B cell (primary cell): ENCODE measurements at regions not wholly inside any gene's neighbourhood (a gene's known extent, or its start where the extent isn't known, plus 50 kb on each side); places are given as distances from the start of the nearest gene placed in this dataset.

Experiments used
- ATAC-seq: fragments of 200-7000 bp; cut with Tn5 transposase; one replicate; pipeline ENCODE4 v1.10.0; 2021; ENCODE audit warnings: low read depth, mild to moderate bottlenecking, moderate number of reproducible peaks, moderate library complexity
- CTCF ChIA-PET: fragments of 350-600 bp; sonication (Branson Sonifier 250); formaldehyde crosslinking; loops from one replicate; lab custom pipeline; 2021; ENCODE audit warnings: antibody characterized with exemption, inconsistent platforms; lab: Charles Lee
- POLR2A ChIA-PET: fragments of 350-600 bp; sonication (Branson Sonifier 250); formaldehyde crosslinking; loops from one replicate; lab custom pipeline; 2021; ENCODE audit warnings: antibody characterized with exemption; lab: Charles Lee
- DNase-seq: peaks from one replicate; pipeline ENCODE4 v3.0.0; 2013
- H2AFZ ChIP-seq: 2 replicates; pipeline ENCODE4 v1.6.1; 2012; ENCODE audit warnings: mild to moderate bottlenecking, low read depth, low read length; ENCODE audit not compliant: insufficient read depth, poor library complexity, severe bottlenecking
- H3K27ac ChIP-seq, 2 donors: 1 replicate in 1 of 2; 2 replicates in 1 of 2; pipeline ENCODE4 v1.5.1; 2012 to 2013; ENCODE audit warnings: low read length in 2 of 2, mild to moderate bottlenecking in 2 of 2, moderate library complexity in 1 of 2
- H3K27me3 ChIP-seq, 4 experiments: fragments of 200-600 bp in 1 of 4; sonication (generic) in 1 of 4; replicated peaks in 1 of 4; 1 replicate in 2 of 4; 2 replicates in 2 of 4; pipeline versions ENCODE4 v1.6.1 to v1.7.0; 2013 to 2016; ENCODE audit warnings: low read length in 3 of 4, mild to moderate bottlenecking in 2 of 4, mixed read lengths in 1 of 4, moderate library complexity in 1 of 4; ENCODE audit not compliant: insufficient read depth in 4 of 4, control insufficient read depth in 3 of 4; ENCODE audit errors: control extremely low read depth in 1 of 4
- H3K36me3 ChIP-seq, 2 experiments: replicated peaks in 1 of 2; 1 replicate in 1 of 2; 2 replicates in 1 of 2; pipeline versions ENCODE4 v1.6.1 to v1.7.1; 2013; ENCODE audit warnings: low read length in 1 of 2; ENCODE audit not compliant: insufficient read depth in 2 of 2, control insufficient read depth in 1 of 2; ENCODE audit errors: control extremely low read depth in 1 of 2, extremely low read depth in 1 of 2
- H3K4me1 ChIP-seq, 2 donors: fragments of 200-600 bp in 1 of 2; sonication (generic) in 1 of 2; 1 replicate in 1 of 2; 2 replicates in 1 of 2; pipeline versions ENCODE4 v1.5.1 to v1.6.1; 2013 to 2017; ENCODE audit warnings: low read length in 2 of 2; ENCODE audit not compliant: control insufficient read depth in 2 of 2, insufficient read depth in 2 of 2
- H3K4me2 ChIP-seq: replicated peaks from 2 replicates; pipeline ENCODE3; 2012; ENCODE audit warnings: mild to moderate bottlenecking, low read depth, low read length; ENCODE audit not compliant: poor library complexity, severe bottlenecking
- H3K4me3 ChIP-seq, 5 experiments: fragments of 200-600 bp in 1 of 5; sonication (generic) in 1 of 5; 1 replicate in 3 of 5; 2 replicates in 2 of 5; pipeline versions ENCODE4 v1.5.1 to v1.7.0; 2011 to 2016; ENCODE audit warnings: low read length in 4 of 5, mild to moderate bottlenecking in 4 of 5, low read depth in 2 of 5, control low read depth in 1 of 5, moderate library complexity in 1 of 5; ENCODE audit not compliant: insufficient read depth in 1 of 5; ENCODE audit errors: control extremely low read depth in 1 of 5, extremely low read depth in 1 of 5
- H3K79me2 ChIP-seq: fragments of 200-600 bp; sonication (generic); one replicate; pipeline ENCODE4 v1.6.0; 2016; ENCODE audit warnings: low read length; ENCODE audit not compliant: control insufficient read depth, insufficient read depth
- H3K9ac ChIP-seq: fragments of 200-600 bp; sonication (generic); 2 replicates; pipeline ENCODE4 v1.6.1; 2017; ENCODE audit warnings: mild to moderate bottlenecking, low read length, moderate library complexity
- H3K9me3 ChIP-seq, 3 donors: one replicate each; pipeline versions ENCODE4 v1.6.1 to v1.7.1; 2013; ENCODE audit warnings: low read length in 2 of 3; ENCODE audit not compliant: control insufficient read depth in 2 of 3, insufficient read depth in 1 of 3; ENCODE audit errors: control extremely low read depth in 1 of 3
- H4K20me1 ChIP-seq: 2 replicates; pipeline ENCODE4 v1.6.0; 2012; ENCODE audit warnings: mild to moderate bottlenecking, low read length; ENCODE audit not compliant: insufficient read depth, control insufficient read depth, poor library complexity, severe bottlenecking
- H3K27ac Mint-ChIP-seq: one replicate; pipeline ENCODE4 v1.8.0; 2021; ENCODE audit warnings: mixed read lengths
- H3K27me3 Mint-ChIP-seq: one replicate; pipeline ENCODE4 v1.8.0; 2021; ENCODE audit warnings: mixed read lengths
- H3K4me1 Mint-ChIP-seq: one replicate; pipeline ENCODE4 v1.8.0; 2021; ENCODE audit warnings: mixed read lengths
- H3K4me3 Mint-ChIP-seq: one replicate; pipeline ENCODE4 v1.8.0; 2021; ENCODE audit warnings: mixed read lengths
- H3K9me3 Mint-ChIP-seq: one replicate; pipeline ENCODE4 v1.8.0; 2022; ENCODE audit warnings: mixed read lengths; ENCODE audit not compliant: insufficient read depth
- EZH2 ChIP-seq: IDR thresholded peaks from 2 replicates; pipeline ENCODE4 v1.6.1; 2012; ENCODE audit warnings: borderline replicate concordance, low read depth, mild to moderate bottlenecking, moderate library complexity, low read length; ENCODE audit not compliant: insufficient read depth, poor library complexity, severe bottlenecking
- WGBS: methylation state at CpG from one replicate; pipeline ENCODE4 v1.1.5; 2013; ENCODE audit warnings: missing lambda C conversion rate; ENCODE audit not compliant: insufficient coverage; 5-methylcytosine and 5-hydroxymethylcytosine counted together
- intact Hi-C: fragments of 100-400 bp; cut with micrococcal nuclease; formaldehyde crosslinking; loops from one replicate; pipeline ENCODE4 v1.10.0; 2022
- TF ChIP-seq, protein P1 (sequence below): fragments of 200-600 bp; IDR thresholded peaks from one replicate; pipeline ENCODE4 v1.8.0; 2022; ENCODE audit warnings: antibody characterized with exemption, mild to moderate bottlenecking

GRCh38 chrX:150081076-150081475 is 142.8 kb upstream of the EOLA2 start:
- H3K27ac Mint-ChIP-seq = no peak overlapping the region
- no peak overlapping the region for H3K4me3 Mint-ChIP-seq
- H3K4me2 ChIP-seq = no peak overlapping the region
- H3K27ac ChIP-seq = no peak overlapping the region
- no peak for DNase-seq
- H3K9me3 Mint-ChIP-seq = no peaks in the 10 kb centered on the region
- no peak overlapping the region for H3K9ac ChIP-seq
- no peaks in the 10 kb centered on the region for H3K9me3 ChIP-seq
- no peaks in the 10 kb centered on the region for H4K20me1 ChIP-seq
- no peaks in the 10 kb centered on the region for H3K27me3 Mint-ChIP-seq
- peaks cover 0 to 4% of the 10 kb centered on the region in 2 donors for H3K4me1 ChIP-seq
- ChIA-PET CTCF (no interaction called here), POLR2A (no interaction called here)
- no peaks in the 10 kb centered on the region for H3K36me3 ChIP-seq
- no CpG with 5 or more reads among the region's 3 CpGs for WGBS
- no peak overlapping the region for H2AFZ ChIP-seq
- intact Hi-C loops = no loop called here
- H3K4me1 Mint-ChIP-seq = peaks cover 5% of the 10 kb centered on the region
- no peaks in the 10 kb centered on the region for H3K79me2 ChIP-seq
- no peak overlapping the region for H3K4me3 ChIP-seq
- TF ChIP-seq, protein P1, sequence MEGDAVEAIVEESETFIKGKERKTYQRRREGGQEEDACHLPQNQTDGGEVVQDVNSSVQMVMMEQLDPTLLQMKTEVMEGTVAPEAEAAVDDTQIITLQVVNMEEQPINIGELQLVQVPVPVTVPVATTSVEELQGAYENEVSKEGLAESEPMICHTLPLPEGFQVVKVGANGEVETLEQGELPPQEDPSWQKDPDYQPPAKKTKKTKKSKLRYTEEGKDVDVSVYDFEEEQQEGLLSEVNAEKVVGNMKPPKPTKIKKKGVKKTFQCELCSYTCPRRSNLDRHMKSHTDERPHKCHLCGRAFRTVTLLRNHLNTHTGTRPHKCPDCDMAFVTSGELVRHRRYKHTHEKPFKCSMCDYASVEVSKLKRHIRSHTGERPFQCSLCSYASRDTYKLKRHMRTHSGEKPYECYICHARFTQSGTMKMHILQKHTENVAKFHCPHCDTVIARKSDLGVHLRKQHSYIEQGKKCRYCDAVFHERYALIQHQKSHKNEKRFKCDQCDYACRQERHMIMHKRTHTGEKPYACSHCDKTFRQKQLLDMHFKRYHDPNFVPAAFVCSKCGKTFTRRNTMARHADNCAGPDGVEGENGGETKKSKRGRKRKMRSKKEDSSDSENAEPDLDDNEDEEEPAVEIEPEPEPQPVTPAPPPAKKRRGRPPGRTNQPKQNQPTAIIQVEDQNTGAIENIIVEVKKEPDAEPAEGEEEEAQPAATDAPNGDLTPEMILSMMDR = no peak
- TF ChIP-seq EZH2 = no peak
- no peaks in the 10 kb centered on the region for H3K27me3 ChIP-seq
- ATAC-seq = no peak

DNA sequence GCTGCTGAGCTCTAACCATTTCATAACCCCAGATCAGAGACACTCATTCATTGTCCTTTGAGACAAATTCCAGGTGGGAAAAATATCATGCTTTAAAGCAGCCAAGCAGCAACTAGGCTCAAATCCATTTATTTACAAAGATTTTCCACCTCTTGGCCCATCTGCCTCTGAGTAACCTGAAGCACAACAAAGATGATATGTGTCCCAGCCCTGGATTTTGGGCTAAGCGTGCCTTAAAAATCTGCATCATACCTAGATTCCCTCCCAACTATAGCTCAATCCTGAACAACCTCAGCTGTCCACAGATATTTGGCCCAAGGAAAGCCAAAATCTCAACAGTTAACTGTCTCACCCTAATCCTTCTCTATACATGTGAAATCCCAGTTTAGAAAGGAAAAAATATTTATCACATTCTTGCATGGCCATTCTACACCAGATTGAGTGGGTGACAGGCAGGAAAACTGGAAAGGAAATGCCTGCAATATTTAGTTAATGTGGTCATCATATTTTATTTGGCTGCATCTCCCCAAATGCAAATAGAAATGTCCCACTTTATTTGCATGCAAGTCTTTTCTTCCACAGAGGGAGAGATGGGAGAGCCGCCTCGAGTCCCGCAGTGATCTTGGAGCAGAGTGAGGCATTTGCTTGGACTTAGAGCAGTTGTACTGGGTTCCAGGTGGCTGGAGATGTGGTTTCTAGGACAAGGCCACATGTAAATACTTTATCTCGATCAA is 146.4 kb upstream of the EOLA2 start:
- Histone ChIP-seq H3K4me3 (no peak overlapping the region), H3K36me3 (no peaks in the 10 kb centered on the region), H3K79me2 (no peaks in the 10 kb centered on the region), H3K9ac (no peak overlapping the region), H3K27me3 (no peaks in the 10 kb centered on the region), H2AFZ (no peak overlapping the region), H3K27ac (no peak overlapping the region), H3K9me3 (no peaks in the 10 kb centered on the region), H3K4me2 (no peak overlapping the region), H4K20me1 (no peaks in the 10 kb centered on the region), H3K4me1 (peaks cover 0 to 4% of the 10 kb centered on the region in 2 donors)
- H3K27me3 Mint-ChIP-seq = no peaks in the 10 kb centered on the region
- no peak for ATAC-seq
- POLR2A ChIA-PET = no interaction called here
- intact Hi-C loops = no loop called here
- no peak overlapping the region for H3K4me3 Mint-ChIP-seq
- H3K4me1 Mint-ChIP-seq = peaks cover 5% of the 10 kb centered on the region
- CTCF ChIA-PET = no interaction called here
- TF ChIP-seq EZH2 = no peak
- TF ChIP-seq, protein P1 = no peak
- no peak for DNase-seq
- H3K27ac Mint-ChIP-seq = no peak overlapping the region
- no CpG with 5 or more reads among the region's 5 CpGs for WGBS
- no peaks in the 10 kb centered on the region for H3K9me3 Mint-ChIP-seq
